ENCODE measurements at regions not wholly inside any gene's neighbourhood (a gene's known extent, or its start where the extent isn't known, plus 50 kb on each side); places are given as distances from the start of the nearest gene placed in this dataset.

DNA sequence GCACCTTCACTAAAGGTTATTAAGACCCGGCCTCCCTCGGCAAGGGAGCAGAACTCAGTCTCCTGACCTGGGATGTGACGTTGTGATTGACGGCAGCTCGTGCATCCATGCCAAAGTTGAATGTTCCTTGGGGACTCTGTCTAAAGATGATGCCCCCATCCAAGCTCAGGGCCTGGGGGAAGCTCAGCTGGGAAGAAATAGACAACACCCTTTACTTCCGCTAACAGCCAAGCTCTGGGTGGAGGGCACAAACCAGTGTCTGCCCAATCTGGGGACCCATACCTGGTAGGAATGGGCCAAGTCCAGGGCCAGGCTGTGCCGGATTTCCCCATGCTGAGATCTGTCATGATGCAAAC, 95.4 kb downstream of the RMI2 start:
- no peak for DNase-seq (ENCODE audit: low read depth)

DNA sequence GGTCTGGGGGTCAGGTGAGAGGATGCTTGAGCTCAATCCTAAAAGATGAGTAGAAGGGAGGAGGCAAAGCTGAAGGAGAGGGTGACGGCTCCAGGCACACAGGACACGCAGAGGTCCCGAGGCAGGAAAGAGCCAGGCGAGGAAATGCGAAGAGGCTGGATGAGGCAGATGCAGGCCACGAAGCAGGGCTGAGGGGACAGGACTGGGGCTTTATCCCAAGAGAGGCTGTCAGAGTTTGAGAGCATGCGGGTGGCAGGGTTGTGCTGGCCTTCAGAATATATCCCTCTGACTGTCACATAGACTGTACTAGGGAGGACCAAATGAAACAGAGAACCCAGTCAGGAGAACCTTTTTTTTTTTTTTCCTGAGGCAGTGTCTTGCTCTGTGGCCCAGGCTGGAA, 100.2 kb downstream of the RMI2 start:
- no peak for DNase-seq (ENCODE audit: low read depth)

DNA sequence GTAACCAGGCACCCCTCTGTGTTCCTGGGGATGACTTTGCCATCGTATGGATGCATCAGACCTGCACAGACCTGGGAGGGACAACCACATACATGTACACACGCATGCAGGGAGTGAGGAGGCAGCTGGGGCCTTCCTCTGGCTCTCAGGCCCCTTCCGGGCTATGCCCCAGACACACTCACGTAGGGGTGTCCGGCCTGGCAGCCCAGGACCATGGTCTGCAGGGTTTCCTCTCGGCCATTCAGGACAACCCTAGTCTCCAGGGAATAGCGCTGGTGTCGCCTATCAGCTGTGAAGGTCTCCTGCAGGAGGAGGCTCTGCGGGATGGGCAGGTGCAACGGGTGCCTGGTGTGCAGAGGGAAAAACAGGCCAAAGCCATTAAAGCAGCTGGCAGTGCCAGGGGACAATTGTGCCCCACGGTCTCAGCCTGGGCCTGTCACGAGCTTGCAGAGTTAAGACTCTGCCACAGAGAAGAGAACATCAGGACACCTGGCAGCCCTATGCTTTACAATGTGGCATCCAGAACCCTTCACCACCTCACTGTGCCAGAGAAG, 101.4 kb downstream of the RMI2 start:
- DNase-seq (ENCODE audit: low read depth), result no peak

DNA sequence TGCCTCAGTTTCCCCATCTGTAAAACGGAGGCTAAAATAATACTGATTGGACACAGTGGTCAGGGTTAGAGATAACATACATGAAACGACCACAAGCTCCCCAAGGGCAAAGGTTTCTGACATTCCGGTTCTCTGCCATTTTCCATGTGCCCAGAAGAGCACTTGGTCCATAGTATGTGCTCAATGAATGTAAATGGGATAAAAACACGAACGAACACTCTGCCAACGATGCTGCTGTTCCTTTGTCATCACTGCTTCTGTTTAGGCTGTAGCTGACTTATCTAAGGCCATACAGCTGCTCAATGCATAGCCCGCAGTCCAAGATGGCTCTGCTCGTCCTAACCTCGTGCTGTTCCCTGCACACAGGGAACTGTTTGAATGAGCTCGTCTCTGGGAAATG, 102.0 kb downstream of the RMI2 start:
- no peak for DNase-seq (ENCODE audit: low read depth)

DNA sequence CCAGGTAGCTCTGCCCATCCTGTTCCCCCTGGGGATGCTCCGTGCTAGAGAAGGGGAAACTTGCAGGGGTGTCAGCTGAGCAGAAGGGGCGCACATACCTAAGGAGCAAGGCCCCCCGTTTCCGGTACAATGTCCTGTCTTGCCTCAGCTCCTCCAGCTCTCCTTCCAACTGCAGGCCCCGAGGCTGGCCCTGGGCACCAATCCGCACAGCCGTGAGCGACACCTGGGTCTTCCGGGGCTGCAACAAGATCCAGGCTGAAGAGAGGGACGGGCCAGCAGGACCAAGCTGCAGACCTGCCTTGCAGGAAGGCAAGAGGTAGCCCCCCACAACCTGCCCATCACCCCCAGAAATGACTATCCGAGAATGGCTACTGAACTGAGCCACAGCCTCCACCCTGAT, 102.6 kb downstream of the RMI2 start:
- DNase-seq (ENCODE audit: low read depth), result no peak

DNA sequence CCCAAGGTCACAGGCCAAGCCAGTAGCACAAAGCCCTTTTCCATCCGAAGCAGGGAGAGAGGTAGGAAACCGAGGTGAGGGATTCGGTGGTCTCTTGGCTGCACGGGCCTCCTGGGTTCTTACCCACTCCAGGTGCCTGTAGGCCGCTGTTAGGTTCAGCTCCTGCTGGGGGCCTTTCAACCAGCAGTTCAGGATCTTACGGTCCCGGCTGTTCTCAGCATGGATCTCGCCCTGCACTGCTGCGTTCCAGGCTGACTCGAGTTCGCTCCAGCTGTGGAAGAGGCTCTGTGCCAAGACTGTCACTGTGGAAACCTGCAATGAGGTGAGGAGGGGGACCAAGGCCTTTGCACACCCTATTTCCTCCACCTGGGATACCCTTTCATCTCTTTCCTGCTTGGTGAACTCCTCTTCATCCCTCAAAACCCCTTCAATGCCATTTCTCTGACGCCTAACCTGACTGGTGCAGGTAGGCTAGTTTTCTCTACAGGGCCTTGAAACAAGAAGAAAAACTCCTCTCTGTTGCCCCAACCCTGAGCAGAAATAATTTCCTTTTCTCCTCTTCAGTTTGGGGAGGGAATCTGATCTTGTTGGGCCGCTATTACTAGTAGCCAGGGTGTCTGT, 103.6 kb downstream of the RMI2 start:
- DNase-seq (ENCODE audit: low read depth), result no peak

- DNase-seq (ENCODE audit: low read depth), result no peak
Observed at GRCh38 chr16:11449716-11450115, 104.5 kb downstream of the RMI2 start.

DNA sequence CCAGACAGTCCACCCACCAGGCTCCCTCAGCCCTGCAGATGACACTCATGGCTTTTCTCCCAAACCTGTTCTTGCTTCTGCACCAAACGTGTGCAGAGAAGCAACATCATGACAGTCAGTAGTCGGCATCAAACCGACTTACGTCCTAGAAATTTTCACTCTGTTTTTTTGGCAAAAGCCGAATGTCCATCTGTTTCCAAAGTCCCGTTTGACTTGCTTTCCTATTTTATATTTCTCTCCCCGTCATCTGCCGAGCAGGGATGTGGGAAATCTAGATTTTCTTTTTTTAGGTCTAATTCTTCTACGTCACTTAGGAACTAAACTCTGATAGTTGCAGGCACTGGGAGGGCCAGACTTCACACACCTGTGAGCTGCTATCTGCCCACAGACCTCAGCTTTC, 104.9 kb downstream of the RMI2 start:
- no peak for DNase-seq (ENCODE audit: low read depth)

GRCh38 chr16:11452298-11452697, 107.0 kb downstream of the RMI2 start:
- DNase-seq (ENCODE audit: low read depth), result no peak

DNA sequence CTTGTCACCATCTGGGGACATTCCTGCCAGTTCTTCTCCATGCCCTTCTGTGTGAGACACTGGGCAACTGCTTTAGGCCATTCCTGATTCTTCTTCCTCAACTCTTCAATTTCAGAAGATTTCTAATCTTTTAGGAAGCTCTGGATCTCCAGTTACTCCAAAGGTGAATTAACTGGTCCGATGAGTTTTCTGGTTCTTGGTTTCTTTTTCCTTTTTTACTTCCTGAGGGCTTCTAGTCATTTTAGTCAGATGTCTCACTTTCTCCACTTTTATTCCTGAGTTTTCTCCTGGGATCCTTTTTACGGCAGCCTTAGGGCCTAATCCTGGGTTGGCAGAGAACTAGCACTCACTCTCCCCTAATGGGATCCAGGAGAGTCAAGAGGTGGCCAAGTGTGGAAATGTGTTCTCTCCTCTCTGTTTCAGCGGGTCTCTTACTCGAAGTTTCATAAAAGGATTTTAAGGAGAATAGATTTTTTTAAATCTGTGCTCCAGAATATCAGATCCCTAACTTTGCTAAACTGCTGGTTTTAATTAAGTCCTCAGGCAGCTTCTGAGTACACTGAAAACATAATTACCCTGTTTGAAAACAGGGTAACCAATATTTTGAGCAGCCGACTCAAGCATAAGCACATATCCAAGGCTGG, 107.6 kb downstream of the RMI2 start:
- no peak for DNase-seq (ENCODE audit: low read depth)

DNA sequence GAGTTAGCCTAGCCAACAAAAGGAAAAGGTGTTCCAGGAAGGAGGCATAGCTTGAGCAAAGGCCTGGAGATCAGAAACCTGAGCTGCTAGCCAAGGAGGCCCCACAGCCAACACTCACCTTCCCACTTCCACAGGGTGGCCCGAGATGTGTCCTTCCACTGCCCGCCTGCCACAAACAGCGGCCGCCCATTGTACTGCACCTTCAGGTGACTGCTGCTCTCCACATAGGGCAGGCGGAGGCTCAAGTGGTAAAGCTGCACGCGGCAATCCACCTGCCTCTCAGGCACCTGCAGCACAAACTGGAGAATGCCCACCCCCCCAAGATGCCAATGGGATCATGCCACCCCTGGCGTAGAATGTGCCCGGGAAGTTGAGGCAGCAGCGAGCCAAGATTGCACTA, 111.5 kb downstream of the RMI2 start:
- DNase-seq (ENCODE audit: low read depth), result no peak

DNA sequence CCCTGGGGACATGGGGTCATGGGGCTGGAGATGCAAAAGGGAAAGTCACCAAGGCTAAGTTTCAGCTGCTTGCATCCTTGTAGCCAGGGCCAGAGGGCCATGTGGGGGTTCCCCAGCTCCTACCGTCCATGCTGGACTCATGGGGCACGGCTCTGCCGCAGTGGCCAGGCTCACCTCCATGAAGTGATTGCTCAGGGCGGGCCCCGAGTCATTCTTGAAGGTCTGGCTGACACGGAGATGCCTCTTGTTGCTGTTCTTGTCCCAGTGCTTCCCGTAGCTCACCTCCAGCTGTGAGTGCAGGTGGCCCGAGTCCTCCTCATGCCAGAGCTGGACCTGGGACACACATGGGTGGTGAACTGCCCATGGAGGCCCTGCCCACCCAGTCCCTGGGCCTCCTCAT, 114.5 kb downstream of the RMI2 start:
- no peak for DNase-seq (ENCODE audit: low read depth)

GRCh38 chr16:11460820-11461594, 115.7 kb downstream of the RMI2 start:
- no peak for DNase-seq (ENCODE audit: low read depth)

DNA sequence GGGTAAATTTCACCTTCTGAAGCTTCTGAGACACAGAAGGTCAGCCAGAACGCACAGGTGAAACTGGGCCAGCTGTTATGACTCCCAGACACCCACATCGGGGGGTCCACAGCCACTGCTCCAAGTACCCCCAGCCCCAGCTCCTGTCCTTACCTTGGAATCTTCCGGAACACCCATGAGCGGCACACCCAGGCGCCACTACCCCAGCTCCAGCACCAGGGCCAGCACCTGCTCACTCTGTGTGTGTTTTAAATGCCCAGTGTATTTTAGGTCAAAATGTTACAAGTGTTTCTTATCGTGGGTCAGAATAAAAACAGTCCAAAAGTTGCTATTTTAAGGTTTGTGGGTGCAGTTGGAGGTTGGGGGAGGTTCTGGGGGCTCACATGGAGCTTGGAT, 116.3 kb downstream of the RMI2 start:
- no peak for DNase-seq (ENCODE audit: low read depth)

GRCh38 chr16:11462036-11462435, 116.8 kb downstream of the RMI2 start:
- DNase-seq (ENCODE audit: low read depth), result no peak

DNA sequence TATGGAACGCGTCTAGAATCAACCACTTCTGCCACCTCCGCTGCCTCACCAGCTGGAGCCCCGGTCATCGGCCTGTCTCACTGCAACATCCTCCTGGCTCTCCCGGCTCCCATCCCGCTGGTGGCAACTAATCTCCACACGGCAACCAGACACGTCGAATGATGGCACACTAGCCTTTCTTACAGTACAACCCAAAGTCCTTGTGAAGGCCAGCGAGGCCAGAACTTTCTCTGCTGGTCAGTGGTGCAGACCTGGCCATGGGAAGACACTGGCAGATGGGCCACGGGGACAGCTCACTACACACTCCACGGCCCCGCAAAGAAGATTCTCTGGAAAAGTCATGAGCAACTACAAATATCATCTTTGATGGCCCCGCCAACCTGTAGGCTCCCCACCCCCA, 117.6 kb downstream of the RMI2 start:
- no peak for DNase-seq (ENCODE audit: low read depth)

- no peak for DNase-seq (ENCODE audit: low read depth)
Observed at GRCh38 chr16:11464241-11464640, 119.0 kb downstream of the RMI2 start.

DNA sequence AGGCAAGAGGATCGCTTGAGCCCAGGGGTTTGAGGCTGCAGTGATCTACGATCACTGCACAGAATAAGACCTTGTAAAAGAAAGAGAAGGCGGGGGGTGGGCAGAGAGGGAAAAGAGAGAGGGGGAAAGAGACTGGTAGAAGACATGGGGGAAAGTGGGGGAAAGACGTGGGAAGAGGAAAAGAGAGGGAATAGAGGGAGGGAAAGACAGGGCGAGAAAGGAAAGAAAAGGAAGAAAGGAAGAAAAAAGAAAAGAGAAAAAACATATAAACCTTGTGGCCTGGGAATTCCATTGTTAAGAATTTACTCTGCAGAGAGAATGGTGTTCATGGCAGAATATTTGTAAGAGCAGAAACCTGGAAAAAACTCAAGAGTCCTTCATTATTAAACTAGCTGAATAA, 120.4 kb downstream of the RMI2 start:
- DNase-seq (ENCODE audit: low read depth), result no peak

DNA sequence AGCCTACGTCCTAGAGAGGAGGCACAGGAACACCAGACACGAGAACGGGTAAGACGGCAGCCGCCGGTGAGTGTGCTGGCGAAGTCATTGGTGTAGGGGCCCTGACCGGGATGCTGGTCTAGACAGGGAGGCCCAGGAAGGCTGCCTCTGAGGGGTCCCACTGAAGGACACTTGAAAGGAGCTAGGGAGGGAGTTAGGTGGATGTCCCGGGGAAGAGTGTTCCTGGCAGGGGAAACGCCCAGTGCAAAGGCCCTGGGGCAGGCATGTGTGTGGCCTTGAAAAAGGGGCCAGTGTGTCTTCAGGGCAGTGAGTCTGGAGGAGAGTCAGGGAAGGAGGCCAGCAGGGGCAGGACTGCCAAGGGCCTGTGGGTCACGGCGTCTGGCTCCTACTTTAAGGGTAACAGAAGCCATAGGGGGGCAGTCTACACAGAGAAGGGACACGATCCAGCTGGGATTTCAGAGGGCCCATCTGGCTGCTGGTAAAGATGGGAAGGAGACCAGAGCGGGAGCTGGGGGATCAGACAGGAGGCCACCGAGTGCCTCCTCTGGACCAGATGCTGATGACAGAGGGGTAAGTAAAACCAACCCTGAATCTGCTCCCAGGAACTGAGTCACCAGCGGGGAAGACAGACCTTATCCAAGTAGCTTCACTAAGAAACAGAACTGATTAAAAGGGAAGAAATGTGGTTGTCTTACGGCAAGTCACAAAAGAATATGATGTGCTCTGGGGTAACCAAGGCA, 115.9 kb downstream of the LITAF start:
- no peak for DNase-seq (ENCODE audit: low read depth)

- DNase-seq (ENCODE audit: low read depth), result no peak
Observed at GRCh38 chr16:11471548-11471947, 115.2 kb downstream of the LITAF start.

GRCh38 chr16:11472410-11472809, 114.3 kb downstream of the LITAF start:
- DNase-seq (ENCODE audit: low read depth), result no peak

DNA sequence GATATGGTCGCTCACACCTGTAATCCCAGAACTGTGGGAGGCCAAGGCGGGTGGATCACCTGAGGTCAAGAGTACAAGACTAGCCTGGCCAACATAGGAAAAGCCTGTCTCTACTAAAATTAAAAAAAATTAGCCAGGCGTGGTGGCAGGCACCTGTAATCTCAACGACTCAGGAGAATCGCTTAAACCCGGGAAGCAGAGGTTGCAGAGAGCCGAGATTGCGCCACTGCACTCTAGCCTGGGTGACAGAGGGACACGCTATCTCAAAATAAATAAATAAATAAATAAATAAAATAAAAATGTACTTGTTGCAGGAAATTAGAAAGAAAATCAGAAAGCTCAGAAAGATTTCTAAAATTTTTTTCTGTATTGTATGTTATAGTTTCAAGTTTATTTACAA, 113.9 kb downstream of the LITAF start:
- DNase-seq (ENCODE audit: low read depth), result no peak

DNA sequence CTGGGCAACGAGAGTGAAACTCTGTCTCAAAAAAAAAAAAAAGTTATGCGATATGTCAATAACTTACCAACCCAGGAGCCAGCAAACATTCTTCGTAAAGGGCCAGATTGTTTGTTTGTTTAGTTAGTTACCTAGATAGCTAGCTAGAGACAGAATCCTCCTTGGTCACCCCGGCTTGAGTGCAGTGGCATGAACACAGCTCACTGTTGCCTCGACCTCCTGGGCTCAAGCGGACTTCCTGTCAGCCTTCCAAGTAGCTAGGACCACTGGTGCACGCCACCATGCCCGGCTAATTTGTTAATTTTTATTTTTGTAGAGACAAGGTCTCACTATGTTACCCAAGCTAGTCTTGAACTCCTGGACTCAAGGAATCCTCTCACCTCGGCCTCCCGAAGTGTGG, 113.0 kb downstream of the LITAF start:
- DNase-seq (ENCODE audit: low read depth), result no peak

Data from stimulated activated CD8-positive, alpha-beta memory T cell treated with anti-CD3 and anti-CD28 coated beads, Interleukin-7, amount 100 ng/mL, for 24 hours (primary cell).